ENCODE measurements at regions not wholly inside any gene's neighbourhood (a gene's known extent, or its start where the extent isn't known, plus 50 kb on each side); places are given as distances from the start of the nearest gene placed in this dataset.

DNA sequence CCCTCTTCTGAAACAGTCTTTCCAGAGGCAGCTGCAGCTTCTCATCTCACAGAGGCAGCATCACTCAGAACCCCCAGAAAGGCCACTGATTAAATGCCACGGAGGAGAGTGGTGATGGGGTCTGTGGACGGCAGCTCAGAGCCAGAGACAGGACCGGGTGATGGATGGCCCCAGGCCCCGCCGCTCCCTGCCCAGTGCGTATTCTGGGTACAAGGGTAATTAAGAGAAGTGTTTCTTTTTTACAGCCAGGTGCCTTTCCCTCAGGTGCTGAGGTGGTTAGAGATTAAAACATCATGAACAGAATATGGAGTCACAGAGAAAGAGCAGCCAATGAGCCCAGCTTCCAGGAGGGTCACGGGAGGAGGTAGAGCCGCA is 434.5 kb downstream of the PREX1 start:
- Mint-ChIP-seq H3K36me3 (ENCODE audit: low read depth) (no peaks in the 10 kb centered on the region), H3K27me3 (ENCODE audit: insufficient read depth) (no peaks in the 10 kb centered on the region), H3K4me3 (no peak overlapping the region), H3K4me1 (ENCODE audit: low read depth) (no peaks in the 10 kb centered on the region), H3K27ac (no peak overlapping the region), H3K9me3 (peaks cover 17% of the 10 kb centered on the region)
- DNase-seq (ENCODE audit: low spot score) = no peak
- intact Hi-C loops (cut with micrococcal nuclease) = no loop called here

- Mint-ChIP-seq H3K27ac (no peak overlapping the region), H3K36me3 (ENCODE audit: low read depth) (no peaks in the 10 kb centered on the region), H3K4me3 (no peak overlapping the region), H3K4me1 (ENCODE audit: low read depth) (no peaks in the 10 kb centered on the region), H3K27me3 (ENCODE audit: insufficient read depth) (no peaks in the 10 kb centered on the region), H3K9me3 (peaks cover 17% of the 10 kb centered on the region)
- intact Hi-C loops (cut with micrococcal nuclease) = no loop called here
- no peak for DNase-seq (ENCODE audit: low spot score)
These were observed 435.1 kb downstream of the PREX1 start for GRCh38 chr20:48392407-48393310.

GRCh38 chr20:48390981-48391380 is 436.8 kb downstream of the PREX1 start:
- intact Hi-C loops (cut with micrococcal nuclease) = no loop called here
- DNase-seq (ENCODE audit: low spot score) = no peak
- H3K27me3 Mint-ChIP-seq (ENCODE audit: insufficient read depth) = no peaks in the 10 kb centered on the region
- H3K9me3 Mint-ChIP-seq = peaks cover 17% of the 10 kb centered on the region
- H3K4me1 Mint-ChIP-seq (ENCODE audit: low read depth) = no peaks in the 10 kb centered on the region
- H3K4me3 Mint-ChIP-seq = no peak overlapping the region
- no peaks in the 10 kb centered on the region for H3K36me3 Mint-ChIP-seq (ENCODE audit: low read depth)
- H3K27ac Mint-ChIP-seq = no peak overlapping the region

DNA sequence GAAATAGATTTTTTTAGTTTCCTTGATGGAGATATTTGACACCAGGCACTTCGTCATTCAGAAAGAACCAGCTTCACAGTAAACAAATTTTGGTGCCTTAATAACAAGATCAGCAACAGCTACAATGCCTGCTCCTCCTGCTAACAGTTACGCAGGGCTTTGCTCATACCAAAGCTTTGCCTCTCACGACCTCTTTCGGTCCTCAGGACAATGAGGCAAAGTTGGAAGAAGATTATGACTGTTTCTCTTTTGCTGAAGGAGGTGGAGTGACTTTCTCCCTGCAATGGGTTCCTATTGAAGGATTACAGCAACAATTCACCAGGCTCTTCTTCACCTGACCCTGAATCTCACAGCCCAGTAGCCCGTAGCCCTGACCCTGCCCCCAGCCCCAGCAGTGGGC is 440.1 kb downstream of the PREX1 start:
- Mint-ChIP-seq H3K27me3 (ENCODE audit: insufficient read depth) (no peaks in the 10 kb centered on the region), H3K9me3 (peaks cover 11% of the 10 kb centered on the region), H3K27ac (no peak overlapping the region), H3K4me1 (ENCODE audit: low read depth) (no peaks in the 10 kb centered on the region), H3K4me3 (no peak overlapping the region), H3K36me3 (ENCODE audit: low read depth) (no peaks in the 10 kb centered on the region)
- no peak for DNase-seq (ENCODE audit: low spot score)
- intact Hi-C loops (cut with micrococcal nuclease) = no loop called here

GRCh38 chr20:48385527-48385926 is 442.3 kb downstream of the PREX1 start:
- Mint-ChIP-seq H3K27ac (no peak overlapping the region), H3K27me3 (ENCODE audit: insufficient read depth) (no peaks in the 10 kb centered on the region), H3K36me3 (ENCODE audit: low read depth) (no peaks in the 10 kb centered on the region), H3K4me1 (ENCODE audit: low read depth) (no peaks in the 10 kb centered on the region), H3K9me3 (no peaks in the 10 kb centered on the region), H3K4me3 (no peak overlapping the region)
- intact Hi-C loops (cut with micrococcal nuclease) = no loop called here
- no peak for DNase-seq (ENCODE audit: low spot score)

GRCh38 chr20:48385114-48385513 is 442.7 kb downstream of the PREX1 start:
- DNase-seq (ENCODE audit: low spot score) = no peak
- Mint-ChIP-seq H3K4me3 (no peak overlapping the region), H3K27ac (no peak overlapping the region), H3K27me3 (ENCODE audit: insufficient read depth) (no peaks in the 10 kb centered on the region), H3K4me1 (ENCODE audit: low read depth) (no peaks in the 10 kb centered on the region), H3K9me3 (no peaks in the 10 kb centered on the region), H3K36me3 (ENCODE audit: low read depth) (no peaks in the 10 kb centered on the region)
- intact Hi-C loops (cut with micrococcal nuclease) = no loop called here

GRCh38 chr20:48384147-48384818 is 443.5 kb downstream of the PREX1 start:
- Mint-ChIP-seq H3K27me3 (ENCODE audit: insufficient read depth) (no peaks in the 10 kb centered on the region), H3K9me3 (no peaks in the 10 kb centered on the region), H3K4me1 (ENCODE audit: low read depth) (no peaks in the 10 kb centered on the region), H3K27ac (no peak overlapping the region), H3K4me3 (no peak overlapping the region), H3K36me3 (ENCODE audit: low read depth) (no peaks in the 10 kb centered on the region)
- intact Hi-C loops (cut with micrococcal nuclease) = no loop called here
- DNase-seq (ENCODE audit: low spot score) = no peak

DNA sequence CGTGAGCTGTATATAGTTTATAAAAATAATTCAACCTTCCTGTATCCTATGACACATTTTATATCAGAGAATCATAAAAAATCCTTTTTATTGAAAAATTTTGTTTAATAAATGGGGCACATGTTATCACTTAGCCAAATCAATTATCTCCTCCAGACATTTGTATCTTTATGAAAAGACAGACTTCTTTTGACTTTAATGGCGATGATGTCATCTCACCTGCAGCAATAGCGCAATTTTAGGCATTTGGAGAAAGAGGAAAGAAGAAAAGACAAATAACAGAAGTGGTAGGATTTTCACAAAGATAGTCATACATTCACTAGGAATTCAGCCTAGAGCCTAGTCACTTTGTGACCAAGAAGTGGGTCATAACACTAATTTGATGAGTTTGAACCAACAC is 444.5 kb downstream of the PREX1 start:
- Mint-ChIP-seq H3K27ac (no peak overlapping the region), H3K27me3 (ENCODE audit: insufficient read depth) (no peaks in the 10 kb centered on the region), H3K4me3 (no peak overlapping the region), H3K36me3 (ENCODE audit: low read depth) (no peaks in the 10 kb centered on the region), H3K9me3 (no peaks in the 10 kb centered on the region), H3K4me1 (ENCODE audit: low read depth) (no peaks in the 10 kb centered on the region)
- intact Hi-C loops (cut with micrococcal nuclease) = no loop called here
- DNase-seq (ENCODE audit: low spot score) = no peak

DNA sequence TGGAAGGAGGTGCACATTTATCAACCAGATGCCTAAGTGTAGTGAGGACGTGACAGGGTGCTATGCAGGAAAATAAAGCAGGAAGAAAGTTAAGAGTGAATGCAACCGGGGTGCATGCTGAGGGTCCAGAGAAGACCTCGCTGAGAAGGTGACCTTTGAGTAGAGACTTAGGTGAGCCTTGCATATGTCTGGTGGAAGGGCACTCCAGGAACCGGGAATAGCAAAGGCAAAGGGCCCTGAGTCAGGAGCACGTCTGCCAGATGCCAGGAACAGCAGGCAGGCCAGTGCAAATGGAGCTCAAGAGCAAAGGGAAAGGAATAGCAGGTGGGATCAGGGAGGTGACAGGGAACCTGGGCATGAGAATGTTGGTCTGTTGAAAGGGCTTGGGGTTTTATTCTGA is 445.5 kb downstream of the PREX1 start:
- H3K27ac Mint-ChIP-seq = no peak overlapping the region
- H3K36me3 Mint-ChIP-seq (ENCODE audit: low read depth) = no peaks in the 10 kb centered on the region
- H3K4me3 Mint-ChIP-seq = no peak overlapping the region
- no peaks in the 10 kb centered on the region for H3K9me3 Mint-ChIP-seq
- intact Hi-C loops (cut with micrococcal nuclease) = no loop called here
- H3K27me3 Mint-ChIP-seq (ENCODE audit: insufficient read depth) = no peaks in the 10 kb centered on the region
- H3K4me1 Mint-ChIP-seq (ENCODE audit: low read depth) = no peaks in the 10 kb centered on the region
- DNase-seq (ENCODE audit: low spot score) = no peak

DNA sequence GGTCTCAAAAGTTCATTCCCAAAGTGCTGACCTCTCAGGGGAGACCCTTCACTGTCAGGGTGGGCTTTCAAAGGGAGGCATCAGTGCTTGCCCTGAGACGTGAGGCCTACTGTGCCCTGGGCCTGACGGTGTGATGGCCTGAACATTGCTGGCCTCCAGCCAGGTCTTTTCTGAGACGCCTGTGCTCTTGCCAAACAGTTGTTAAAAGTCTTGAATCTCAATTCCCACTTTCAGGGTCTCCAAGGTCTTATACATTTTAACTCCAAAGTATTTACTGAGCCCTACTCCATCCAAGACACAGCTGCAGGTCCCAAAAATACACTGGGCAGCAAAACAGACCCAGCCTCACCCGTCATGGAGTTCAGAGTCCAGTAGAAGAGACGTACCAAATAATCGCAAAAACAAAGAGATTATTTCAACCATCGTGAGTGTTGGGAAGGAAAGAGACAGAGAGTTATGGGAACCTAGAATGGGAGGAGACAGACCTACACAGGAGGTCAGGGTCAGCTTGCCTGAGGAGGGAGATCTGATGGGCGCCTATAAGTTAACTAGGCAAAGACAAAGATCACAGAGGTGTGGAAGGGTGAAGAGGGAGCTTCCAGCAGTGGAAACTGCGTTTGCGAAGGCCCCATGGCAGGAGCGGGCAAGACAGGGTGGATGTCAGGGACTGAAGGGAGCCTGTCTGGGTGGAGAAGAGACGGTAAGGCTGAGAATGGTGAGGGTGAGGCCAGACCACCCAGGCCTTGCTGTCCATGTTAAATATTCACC is 446.3 kb downstream of the PREX1 start:
- no peaks in the 10 kb centered on the region for H3K36me3 Mint-ChIP-seq (ENCODE audit: low read depth)
- no peaks in the 10 kb centered on the region for H3K27me3 Mint-ChIP-seq (ENCODE audit: insufficient read depth)
- no peaks in the 10 kb centered on the region for H3K4me1 Mint-ChIP-seq (ENCODE audit: low read depth)
- no peak overlapping the region for H3K27ac Mint-ChIP-seq
- intact Hi-C loops (cut with micrococcal nuclease) = no loop called here
- no peaks in the 10 kb centered on the region for H3K9me3 Mint-ChIP-seq
- H3K4me3 Mint-ChIP-seq = no peak overlapping the region
- DNase-seq (ENCODE audit: low spot score) = no peak

- Mint-ChIP-seq H3K36me3 (ENCODE audit: low read depth) (no peaks in the 10 kb centered on the region), H3K4me3 (no peak overlapping the region), H3K27ac (no peak overlapping the region), H3K27me3 (ENCODE audit: insufficient read depth) (peaks cover 3% of the 10 kb centered on the region), H3K4me1 (ENCODE audit: low read depth) (no peaks in the 10 kb centered on the region), H3K9me3 (no peaks in the 10 kb centered on the region)
- DNase-seq (ENCODE audit: low spot score) = no peak
- intact Hi-C loops (cut with micrococcal nuclease) = no loop called here
These were observed 447.1 kb downstream of the PREX1 start for GRCh38 chr20:48380661-48381060.

DNA sequence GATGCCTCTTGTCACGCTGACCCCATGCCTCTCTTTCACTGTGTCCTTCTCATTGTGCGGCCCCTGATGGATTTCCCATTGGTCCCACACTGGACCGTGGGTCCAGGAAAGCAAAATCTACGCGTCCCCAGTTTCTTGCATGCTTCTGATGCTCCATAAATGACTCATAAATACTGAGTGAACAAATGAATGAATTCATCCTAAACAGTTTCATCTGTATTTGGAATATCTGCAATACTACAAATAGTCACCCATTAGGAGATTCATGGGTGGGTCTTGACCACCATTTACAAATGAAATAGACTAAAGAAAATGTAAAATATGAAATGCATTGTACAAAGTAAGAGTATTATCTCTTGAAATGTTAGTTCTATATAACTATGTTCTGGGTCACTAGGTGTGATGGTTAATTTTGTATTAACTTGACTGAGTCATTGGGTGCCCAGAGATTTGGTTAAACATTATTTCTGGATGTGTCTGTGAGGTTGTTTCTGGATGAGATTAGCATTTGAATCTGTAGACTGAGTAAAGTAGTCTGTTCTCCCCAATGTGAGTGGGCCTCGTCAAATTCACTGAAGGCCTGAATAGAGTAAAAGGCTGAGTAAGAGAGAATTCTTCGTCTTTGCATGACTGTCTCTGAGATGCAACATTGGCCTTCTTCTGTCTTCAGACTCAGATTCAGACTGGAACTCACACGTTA is 448.7 kb downstream of the PREX1 start:
- Mint-ChIP-seq H3K27ac (no peak overlapping the region), H3K4me3 (no peak overlapping the region), H3K36me3 (ENCODE audit: low read depth) (no peaks in the 10 kb centered on the region)

More for the DNA sequence above, 448.7 kb downstream of the PREX1 start:
- Mint-ChIP-seq H3K9me3 (no peaks in the 10 kb centered on the region), H3K27me3 (ENCODE audit: insufficient read depth) (peaks cover 3% of the 10 kb centered on the region), H3K4me1 (ENCODE audit: low read depth) (no peaks in the 10 kb centered on the region)
- DNase-seq (ENCODE audit: low spot score) = no peak
- intact Hi-C loops (cut with micrococcal nuclease) = no loop called here
